HT1080 (cell line): ENCODE measurements at regions not wholly inside any gene's neighbourhood (a gene's known extent, or its start where the extent isn't known, plus 50 kb on each side); places are given as distances from the start of the nearest gene placed in this dataset.

Experiments
- DNase-seq: peaks from one replicate; pipeline ENCODE4 v3.0.0-alpha.2; 2015; ENCODE audit warnings: low read depth

DNA sequence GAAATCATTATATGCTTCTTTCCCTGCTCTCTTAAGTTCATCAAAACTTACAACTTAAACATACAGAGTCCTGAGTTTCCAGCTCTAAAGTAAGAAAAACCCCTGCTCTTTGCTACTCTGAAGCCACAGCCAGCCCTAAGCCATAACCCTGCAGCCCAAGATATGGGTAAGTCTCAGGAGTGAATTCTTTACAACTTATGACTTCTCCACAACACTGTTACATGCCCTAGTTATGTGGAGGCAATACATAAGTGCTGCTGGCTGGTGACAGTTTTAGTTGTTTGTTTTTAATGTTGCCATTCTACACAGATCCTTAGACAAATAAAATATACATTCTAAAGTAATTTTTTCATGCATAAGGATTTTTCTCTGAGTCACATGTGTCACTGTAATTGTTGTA lies 100.2 kb downstream of the FBXO8 start:
- DNase-seq = no peak

- no peak for DNase-seq
Measured at GRCh38 chr4:174181827-174182226, 101.6 kb downstream of the FBXO8 start.

GRCh38 chr4:174177536-174177935 lies 105.9 kb downstream of the FBXO8 start:
- no peak for DNase-seq

DNA sequence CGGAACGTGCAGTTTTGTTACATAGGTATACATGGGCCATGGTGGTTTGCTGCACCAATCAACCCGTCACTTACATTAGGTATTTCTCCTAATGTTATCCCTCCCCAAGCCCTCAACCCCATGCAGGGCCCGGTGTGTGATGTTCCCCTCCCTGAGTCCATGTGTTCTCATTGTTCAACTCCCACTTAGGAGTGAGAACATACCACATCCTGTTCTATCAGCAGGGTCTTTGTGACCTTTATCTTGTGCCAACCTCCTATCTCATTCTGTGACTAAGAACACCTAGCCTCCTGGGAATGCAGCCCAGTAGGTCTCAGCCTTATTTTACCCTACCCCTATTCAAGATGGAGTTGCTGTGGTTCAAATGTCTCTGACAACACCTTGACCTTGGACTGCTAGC lies 107.6 kb downstream of the FBXO8 start:
- DNase-seq = peak; percentile 36

GRCh38 chr4:174173360-174173759 lies 110.1 kb downstream of the FBXO8 start:
- no peak for DNase-seq

GRCh38 chr4:174172274-174172673 lies 111.2 kb downstream of the FBXO8 start:
- no peak for DNase-seq

GRCh38 chr4:174170906-174171305 lies 112.6 kb downstream of the FBXO8 start:
- no peak for DNase-seq

DNA sequence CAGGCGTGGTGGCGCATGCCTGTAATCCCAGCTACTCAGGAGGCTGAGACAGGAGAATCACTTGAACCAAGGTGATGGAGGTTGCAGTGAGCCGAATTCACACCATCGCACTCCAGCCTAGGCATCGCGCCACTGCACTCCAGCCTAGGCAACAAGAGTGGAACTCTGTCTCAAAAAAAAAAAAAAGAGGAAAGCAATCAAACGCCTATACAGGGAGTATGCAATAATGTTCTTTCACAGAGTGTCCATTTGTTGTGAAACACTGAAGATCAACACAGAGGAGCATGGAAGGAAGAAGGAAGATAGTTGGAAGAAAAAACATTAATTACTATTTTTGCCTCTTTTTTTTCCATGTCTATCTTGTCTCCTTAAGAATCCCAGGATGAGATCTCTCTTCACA lies 113.4 kb downstream of the FBXO8 start:
- no peak for DNase-seq

- no peak for DNase-seq
Measured at GRCh38 chr4:174157106-174157607, 126.3 kb downstream of the FBXO8 start.

- DNase-seq = peak; percentile 72
Measured at GRCh38 chr4:174156239-174156826, 127.1 kb downstream of the FBXO8 start.

DNA sequence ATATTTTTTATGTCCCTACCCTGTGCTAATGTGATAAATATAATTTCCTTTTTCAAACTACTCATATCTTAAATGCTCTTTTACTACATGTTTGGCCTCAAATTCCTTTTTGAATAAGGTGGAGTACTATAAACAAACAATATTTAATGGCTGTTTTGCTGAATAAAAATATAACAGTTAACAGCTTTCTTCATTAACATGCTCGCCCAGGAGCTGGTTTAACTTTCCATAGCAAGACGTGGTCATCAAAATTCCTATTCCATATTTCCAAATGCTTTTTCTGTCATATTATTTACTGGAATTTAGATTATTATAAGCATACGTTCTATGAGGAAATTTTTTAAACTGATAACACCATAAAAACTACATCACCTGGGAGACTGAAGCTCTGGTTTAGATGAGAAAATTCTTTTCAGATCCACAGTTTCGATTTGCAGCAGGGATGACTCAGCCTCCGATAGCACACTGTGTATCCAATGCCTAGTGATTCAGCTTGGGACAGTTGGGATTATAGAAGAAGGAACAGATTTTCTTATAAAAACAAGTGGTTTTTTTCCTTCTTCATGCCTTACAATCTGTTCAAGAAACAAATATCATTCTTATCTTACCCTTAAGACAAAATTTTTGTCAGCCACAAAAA lies 129.1 kb downstream of the FBXO8 start:
- peak; percentile 76 for DNase-seq

DNA sequence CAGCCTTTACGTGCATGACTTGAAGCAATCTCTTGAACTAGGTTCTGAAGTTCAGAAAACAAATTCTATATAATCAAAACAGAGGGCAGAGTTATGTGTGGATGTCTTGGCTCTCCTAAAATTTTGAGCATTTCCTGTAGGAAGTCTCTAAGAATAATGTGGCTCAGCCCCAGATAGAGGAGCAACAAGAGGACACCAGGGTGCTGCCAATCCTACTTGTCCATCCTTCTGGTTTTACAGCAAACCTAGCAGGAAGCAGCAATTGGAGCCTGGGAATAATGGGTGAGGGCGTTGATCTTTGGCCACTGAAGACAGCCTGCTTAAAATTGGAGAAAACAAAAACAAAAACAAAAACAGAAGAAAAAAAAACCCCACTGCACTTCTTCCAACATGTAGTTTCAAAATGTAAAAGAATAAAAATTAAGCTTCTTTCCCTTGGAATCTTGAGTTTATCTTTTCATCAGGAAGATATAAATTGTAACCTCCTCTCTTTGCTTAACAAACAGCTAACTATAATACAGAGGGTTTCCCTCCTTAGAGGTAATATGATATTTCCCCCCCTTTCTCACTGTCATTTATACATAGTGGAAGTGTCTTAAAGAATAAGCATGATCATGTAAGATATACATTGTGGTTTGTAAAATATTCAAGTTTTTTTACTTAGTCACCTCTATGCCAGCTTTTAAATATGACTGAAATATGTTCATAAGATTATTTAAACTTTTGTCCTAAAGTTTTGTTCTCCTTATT lies 130.6 kb downstream of the FBXO8 start:
- DNase-seq = no peak

DNA sequence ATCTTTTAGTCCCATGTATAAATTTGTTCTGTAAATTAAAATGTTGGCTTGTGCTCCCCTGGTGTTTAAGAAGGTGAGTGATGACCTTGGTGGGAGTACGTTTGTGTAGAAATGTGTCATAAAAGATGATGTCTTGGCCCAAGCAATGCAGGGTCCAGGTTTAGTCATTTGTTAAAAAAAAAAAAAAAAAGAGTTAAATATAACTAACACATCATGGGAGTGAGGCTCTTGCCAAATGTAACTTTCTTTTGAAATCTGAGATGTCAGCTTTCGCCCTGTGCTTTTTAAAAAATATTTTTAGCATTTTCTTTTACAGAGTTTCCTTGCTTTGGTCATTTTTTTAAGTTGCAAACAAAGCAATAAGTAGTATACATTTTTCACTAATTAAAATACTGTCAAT lies 135.6 kb downstream of the FBXO8 start:
- peak; percentile 8 for DNase-seq

GRCh38 chr4:174144106-174144505 lies 139.4 kb downstream of the FBXO8 start:
- no peak for DNase-seq

- no peak for DNase-seq
Measured at GRCh38 chr4:174141876-174142275, 141.6 kb downstream of the FBXO8 start.

- DNase-seq = no peak
Measured at GRCh38 chr4:174138616-174139015, 144.9 kb downstream of the FBXO8 start.

DNA sequence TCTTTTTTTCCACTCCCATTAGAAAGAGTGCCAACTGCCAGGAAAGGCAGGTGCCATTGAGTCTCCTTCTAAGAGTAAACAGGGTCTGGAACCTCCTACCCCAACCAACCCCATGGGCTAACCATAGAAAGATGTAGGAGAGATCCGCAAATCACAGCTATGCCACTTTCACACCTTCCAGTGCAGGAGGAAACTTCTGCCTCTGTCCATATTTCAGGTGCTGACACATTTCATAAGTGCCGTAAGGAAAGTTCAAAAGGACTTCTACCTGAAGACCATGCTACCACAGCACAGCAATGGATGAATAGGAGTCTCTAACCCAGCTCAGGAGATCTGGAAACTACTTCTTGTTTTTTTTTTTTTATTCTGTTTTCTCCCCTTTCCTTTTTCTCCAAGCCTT lies 145.8 kb downstream of the FBXO8 start:
- no peak for DNase-seq

- DNase-seq = peak; percentile 3
Measured at GRCh38 chr4:174135936-174136406, 147.5 kb downstream of the FBXO8 start.

GRCh38 chr4:174135530-174135929 lies 147.9 kb downstream of the FBXO8 start:
- no peak for DNase-seq

- DNase-seq = no peak
Measured at GRCh38 chr4:174134361-174134760, 149.1 kb downstream of the FBXO8 start.

GRCh38 chr4:174133551-174133950 lies 149.9 kb downstream of the FBXO8 start:
- no peak for DNase-seq

GRCh38 chr4:174131901-174132300 lies 151.6 kb downstream of the FBXO8 start:
- DNase-seq = no peak
